ENCODE measurements at regions not wholly inside any gene's neighbourhood (a gene's known extent, or its start where the extent isn't known, plus 50 kb on each side); places are given as distances from the start of the nearest gene placed in this dataset.

- WGBS, 2 donors: 72 to 84% methylated on average over 4 of the region's 4 CpGs
- DNase-seq (ENCODE audit: low spot score in 2 of 2): no peak
- TF ChIP-seq POLR2A (IDR thresholded peaks at IDR 0.05) (no peak), CTCF (IDR thresholded peaks at IDR 0.05) (no peak)
- intact Hi-C loops (cut with DNase I; ENCODE audit: low total_unique reads): no loop called here
- no peak overlapping the region for H3K4me3 ChIP-seq (ENCODE audit: low read depth, poor library complexity, severe bottlenecking)
Measured at GRCh38 chr9:78490231-78490630, 193.3 kb downstream of the PSAT1 start.

- 60 to 69% methylated on average over 3 of the region's 3 CpGs for WGBS, 2 donors
- intact Hi-C loops (cut with DNase I; ENCODE audit: low total_unique reads): no loop called here
- DNase-seq (ENCODE audit: low spot score in 2 of 2): no peak
- no peak overlapping the region for H3K4me3 ChIP-seq (ENCODE audit: low read depth, poor library complexity, severe bottlenecking)
- no peak for TF ChIP-seq CTCF (IDR thresholded peaks at IDR 0.05)
- TF ChIP-seq POLR2A (IDR thresholded peaks at IDR 0.05): no peak
Measured at GRCh38 chr9:78491402-78491801, 194.5 kb downstream of the PSAT1 start.

GRCh38 chr9:78493166-78493742 lies 196.3 kb downstream of the PSAT1 start:
- H3K4me3 ChIP-seq (ENCODE audit: low read depth, poor library complexity, severe bottlenecking): no peak overlapping the region
- TF ChIP-seq CTCF (IDR thresholded peaks at IDR 0.05): no peak
- no peak for TF ChIP-seq POLR2A (IDR thresholded peaks at IDR 0.05)
- intact Hi-C loops (cut with DNase I; ENCODE audit: low total_unique reads): no loop called here
- 76 to 83% methylated on average over 2 of the region's 2 CpGs for WGBS, 2 donors
- DNase-seq (ENCODE audit: low spot score in 2 of 2): no peak

- DNase-seq (ENCODE audit: low spot score in 2 of 2): no peak
- TF ChIP-seq POLR2A (IDR thresholded peaks at IDR 0.05): no peak
- no peak for TF ChIP-seq CTCF (IDR thresholded peaks at IDR 0.05)
- intact Hi-C loops (cut with DNase I; ENCODE audit: low total_unique reads): no loop called here
Measured at GRCh38 chr9:78502566-78502965, 205.6 kb downstream of the PSAT1 start.

GRCh38 chr9:78505546-78505945 lies 208.6 kb downstream of the PSAT1 start:
- TF ChIP-seq CTCF (IDR thresholded peaks at IDR 0.05) (no peak), POLR2A (IDR thresholded peaks at IDR 0.05) (no peak)
- no peak for DNase-seq (ENCODE audit: low spot score in 2 of 2)
- intact Hi-C loops (cut with DNase I; ENCODE audit: low total_unique reads): no loop called here
- H3K4me3 ChIP-seq (ENCODE audit: low read depth, poor library complexity, severe bottlenecking): no peak overlapping the region
- 79 to 89% methylated on average over 2 of the region's 2 CpGs for WGBS, 2 donors

More at GRCh38 chr9:78502566-78502965, 205.6 kb downstream of the PSAT1 start:
- 79 to 88% methylated on average over 5 of the region's 5 CpGs for WGBS, 2 donors
- H3K4me3 ChIP-seq (ENCODE audit: low read depth, poor library complexity, severe bottlenecking): no peak overlapping the region

GRCh38 chr9:78507037-78507436 lies 210.1 kb downstream of the PSAT1 start:
- no peak overlapping the region for H3K4me3 ChIP-seq (ENCODE audit: low read depth, poor library complexity, severe bottlenecking)
- TF ChIP-seq CTCF (IDR thresholded peaks at IDR 0.05): no peak
- no peak for TF ChIP-seq POLR2A (IDR thresholded peaks at IDR 0.05)
- DNase-seq (ENCODE audit: low spot score in 2 of 2): no peak
- intact Hi-C loops (cut with DNase I; ENCODE audit: low total_unique reads): no loop called here
- 20% methylated on average over 5 of the region's 5 CpGs for WGBS, 2 donors
